SK-N-SH (cell line): ENCODE measurements at regions not wholly inside any gene's neighbourhood (a gene's known extent, or its start where the extent isn't known, plus 50 kb on each side); places are given as distances from the start of the nearest gene placed in this dataset.

ENCODE experiments used
- CTCF ChIA-PET: fragments of 300-600, 350-600 bp; formaldehyde crosslinking; extraction: SDS; loops from one replicate; lab custom pipeline; 2021; lab: Yijun Ruan, JAX
- POLR2A ChIA-PET: fragments of 350-600 bp; sonication (Branson Sonifier 250); formaldehyde crosslinking; extraction: SDS; loops from one replicate; lab custom pipeline; 2020; ENCODE audit warnings: antibody characterized with exemption, inconsistent platforms; lab: Yijun Ruan, JAX
- DNase-seq: peaks from one replicate; pipeline ENCODE4 v3.0.0; 2012
- H2AFZ ChIP-seq: fragments of 200-600 bp; sonication (generic); 2 replicates; pipeline ENCODE4 v1.8.1; 2016; ENCODE audit warnings: antibody characterized with exemption, mild to moderate bottlenecking, low read depth
- H3F3A ChIP-seq: fragments of 200-600 bp; sonication (generic); replicated peaks from 2 replicates; pipeline ENCODE3; 2016; ENCODE audit warnings: antibody characterized with exemption, mild to moderate bottlenecking; ENCODE audit not compliant: insufficient read depth
- H3K27ac ChIP-seq, 2 experiments: fragments of 200-500 bp in 1 of 2; fragments of 200-600 bp in 1 of 2; sonication (Bioruptor generic) in 1 of 2; sonication (generic), shearing (Covaris generic) in 1 of 2; 2 replicates each; pipeline versions ENCODE4 v1.5.1 to v1.6.1; 2014 to 2016; ENCODE audit warnings: low read depth in 2 of 2, inconsistent platforms in 1 of 2, low read length in 1 of 2, mild to moderate bottlenecking in 1 of 2, mixed read lengths in 1 of 2
- H3K27me3 ChIP-seq: fragments of 200-600 bp; sonication (generic), shearing (Covaris generic); 2 replicates; pipeline ENCODE4 v1.6.1; 2016; ENCODE audit warnings: mixed run types; ENCODE audit not compliant: insufficient read depth
- H3K36me3 ChIP-seq, 2 experiments: fragments of 200-500 bp in 1 of 2; fragments of 200-600 bp in 1 of 2; sonication (Bioruptor generic) in 1 of 2; sonication (generic) in 1 of 2; replicated peaks in 1 of 2; 2 replicates each; pipeline versions ENCODE3 to v1.5.1; 2014 to 2016; ENCODE audit warnings: low read length in 1 of 2, mild to moderate bottlenecking in 1 of 2; ENCODE audit not compliant: insufficient read depth in 2 of 2, control insufficient read depth in 1 of 2
- H3K4me1 ChIP-seq, 2 experiments: fragments of 200-500 bp in 1 of 2; fragments of 200-600 bp in 1 of 2; sonication (Bioruptor generic) in 1 of 2; sonication (generic), shearing (Covaris generic) in 1 of 2; 2 replicates each; pipeline versions ENCODE4 v1.5.1 to v1.6.1; 2014 to 2016; ENCODE audit warnings: low read depth in 1 of 2, low read length in 1 of 2, mixed run types in 1 of 2; ENCODE audit not compliant: insufficient read depth in 2 of 2, control insufficient read depth in 1 of 2
- H3K4me2 ChIP-seq: fragments of 200-600 bp; sonication (generic), shearing (Covaris generic); 2 replicates; pipeline ENCODE4 v1.6.1; 2017; ENCODE audit warnings: mixed run types
- H3K4me3 ChIP-seq, 2 experiments: fragments of 200-500 bp in 1 of 2; fragments of 200-600 bp in 1 of 2; sonication (Bioruptor generic) in 1 of 2; sonication (generic), shearing (Covaris generic) in 1 of 2; 2 replicates each; pipeline versions ENCODE4 v1.5.1 to v1.8.1; 2014 to 2016; ENCODE audit warnings: low read depth in 2 of 2, inconsistent platforms in 1 of 2, low read length in 1 of 2, mild to moderate bottlenecking in 1 of 2, mixed read lengths in 1 of 2, moderate library complexity in 1 of 2
- H3K79me2 ChIP-seq: fragments of 200-600 bp; sonication (generic); 2 replicates; pipeline ENCODE4 v1.8.1; 2017; ENCODE audit warnings: mild to moderate bottlenecking; ENCODE audit not compliant: insufficient read depth
- H3K9ac ChIP-seq: fragments of 200-600 bp; sonication (generic); 2 replicates; pipeline ENCODE4 v1.6.1; 2017; ENCODE audit warnings: mixed run types
- H3K9me2 ChIP-seq: fragments of 200-600 bp; sonication (generic); 2 replicates; pipeline ENCODE4 v1.6.1; 2017; ENCODE audit warnings: mixed run types
- H3K9me3 ChIP-seq: fragments of 200-600 bp; sonication (generic); 2 replicates; pipeline ENCODE4 v1.6.1; 2017; ENCODE audit warnings: mixed run types, mild to moderate bottlenecking, moderate library complexity
- H4K20me1 ChIP-seq: fragments of 200-600 bp; sonication (generic); 2 replicates; pipeline ENCODE4 v1.6.1; 2017; ENCODE audit warnings: mild to moderate bottlenecking, mixed run types; ENCODE audit not compliant: insufficient read depth
- CHD2 ChIP-seq: fragments of 150-350 bp; IDR thresholded peaks from 2 replicates; pipeline ENCODE4 v1.6.1; 2018; ENCODE audit warnings: low read length; ENCODE audit not compliant: partially characterized antibody
- ELF1 ChIP-seq: IDR thresholded peaks from 2 replicates; pipeline ENCODE4 v1.4.0; 2012
- FOSL2 ChIP-seq: IDR thresholded peaks from 2 replicates; pipeline ENCODE4 v1.4.0; 2012; ENCODE audit warnings: low read depth, mild to moderate bottlenecking, moderate library complexity, borderline replicate concordance
- FOXM1 ChIP-seq: IDR thresholded peaks from 2 replicates; pipeline ENCODE4 v1.4.0; 2012; ENCODE audit warnings: low read depth, mild to moderate bottlenecking
- JUND ChIP-seq: IDR thresholded peaks from 2 replicates; pipeline ENCODE4 v1.4.0; 2012
- MEF2A ChIP-seq: IDR thresholded peaks from 2 replicates; pipeline ENCODE4 v1.4.0; 2012; ENCODE audit warnings: low read depth, borderline replicate concordance
- MXI1 ChIP-seq: IDR thresholded peaks from 2 replicates; pipeline ENCODE4 v1.6.1; 2012; ENCODE audit warnings: mild to moderate bottlenecking, low read depth, low read length, improper control_type of control experiment
- RFX5 ChIP-seq: IDR thresholded peaks from 2 replicates; pipeline ENCODE4 v1.6.1; 2012; ENCODE audit warnings: mild to moderate bottlenecking, improper control_type of control experiment, low read length
- SIN3A ChIP-seq: IDR thresholded peaks from 2 replicates; pipeline ENCODE4 v1.6.1; 2012; ENCODE audit warnings: low read depth, mild to moderate bottlenecking, low read length, moderate library complexity, borderline replicate concordance
- TEAD4 ChIP-seq: IDR thresholded peaks from 2 replicates; pipeline ENCODE4 v1.4.0; 2012; ENCODE audit warnings: mild to moderate bottlenecking, borderline replicate concordance; ENCODE audit not compliant: insufficient read depth
- YY1 ChIP-seq: IDR thresholded peaks from 2 replicates; pipeline ENCODE4 v1.4.0; 2012; ENCODE audit warnings: low read depth, mild to moderate bottlenecking
- WGBS: methylation state at CpG from one replicate; pipeline ENCODE4 v1.1.6; 2017; ENCODE audit warnings: low lambda C conversion rate; 5-methylcytosine and 5-hydroxymethylcytosine counted together
- TF ChIP-seq, protein P1 (sequence below): IDR thresholded peaks from 2 replicates; pipeline ENCODE4 v1.4.0; 2012; ENCODE audit warnings: low read depth, borderline replicate concordance
- TF ChIP-seq, protein P2 (sequence below): IDR thresholded peaks from 2 replicates; pipeline ENCODE4 v1.4.0; 2012; ENCODE audit warnings: low read depth, borderline replicate concordance
- TF ChIP-seq, protein P3 (sequence below): IDR thresholded peaks from 2 replicates; pipeline ENCODE4; 2012
- TF ChIP-seq, protein P4 (sequence below): fragments of 150-350 bp; IDR thresholded peaks from 2 replicates; pipeline ENCODE4 v1.6.1; 2016; ENCODE audit warnings: mild to moderate bottlenecking, low read depth, low read length

DNA sequence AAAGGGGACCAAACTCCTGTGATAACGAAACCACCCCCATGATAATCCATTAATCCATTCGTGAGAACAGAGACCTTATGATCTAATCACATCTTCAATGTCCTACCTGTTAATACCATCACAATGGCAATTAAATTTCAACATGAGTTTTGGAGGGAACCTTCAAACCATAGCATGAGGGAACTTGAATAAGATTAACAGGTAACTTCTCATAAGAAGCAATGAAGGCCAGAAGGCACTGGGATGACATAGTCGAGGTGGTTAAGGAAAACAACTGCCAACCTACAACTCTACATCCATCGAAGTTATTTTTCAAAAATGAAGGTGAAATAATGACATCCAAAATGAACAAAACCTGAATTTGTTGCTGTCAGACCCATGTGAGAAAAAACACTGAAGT is 478.9 kb downstream of the EDEM1 start:
- Histone ChIP-seq H3K36me3 (no peaks in the 10 kb centered on the region), H3K9ac (no peak overlapping the region), H3K9me2 (no peaks in the 10 kb centered on the region), H3K79me2 (no peaks in the 10 kb centered on the region), H3K27ac (no peak overlapping the region), H3K4me3 (no peak overlapping the region), H3K9me3 (no peaks in the 10 kb centered on the region; the same call in 1 of the 2 replicates), H3K27me3 (no peaks in the 10 kb centered on the region), H3K4me1 (no peaks in the 10 kb centered on the region), H4K20me1 (no peaks in the 10 kb centered on the region), H3F3A (no peaks in the 10 kb centered on the region), H3K4me2 (no peak overlapping the region), H2AFZ (no peak overlapping the region)
- WGBS: 1% methylated on average over 4 of the region's 4 CpGs
- POLR2A ChIA-PET: no interaction called here
- CTCF ChIA-PET: no interaction called here
- DNase-seq: no peak
- TF ChIP-seq RFX5: no peak
- no peak for TF ChIP-seq MEF2A
- no peak for TF ChIP-seq YY1
- no peak for TF ChIP-seq CHD2
- TF ChIP-seq TEAD4: no peak
- TF ChIP-seq, protein P1, sequence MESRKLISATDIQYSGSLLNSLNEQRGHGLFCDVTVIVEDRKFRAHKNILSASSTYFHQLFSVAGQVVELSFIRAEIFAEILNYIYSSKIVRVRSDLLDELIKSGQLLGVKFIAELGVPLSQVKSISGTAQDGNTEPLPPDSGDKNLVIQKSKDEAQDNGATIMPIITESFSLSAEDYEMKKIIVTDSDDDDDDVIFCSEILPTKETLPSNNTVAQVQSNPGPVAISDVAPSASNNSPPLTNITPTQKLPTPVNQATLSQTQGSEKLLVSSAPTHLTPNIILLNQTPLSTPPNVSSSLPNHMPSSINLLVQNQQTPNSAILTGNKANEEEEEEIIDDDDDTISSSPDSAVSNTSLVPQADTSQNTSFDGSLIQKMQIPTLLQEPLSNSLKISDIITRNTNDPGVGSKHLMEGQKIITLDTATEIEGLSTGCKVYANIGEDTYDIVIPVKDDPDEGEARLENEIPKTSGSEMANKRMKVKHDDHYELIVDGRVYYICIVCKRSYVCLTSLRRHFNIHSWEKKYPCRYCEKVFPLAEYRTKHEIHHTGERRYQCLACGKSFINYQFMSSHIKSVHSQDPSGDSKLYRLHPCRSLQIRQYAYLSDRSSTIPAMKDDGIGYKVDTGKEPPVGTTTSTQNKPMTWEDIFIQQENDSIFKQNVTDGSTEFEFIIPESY: no peak
- TF ChIP-seq, protein P2, sequence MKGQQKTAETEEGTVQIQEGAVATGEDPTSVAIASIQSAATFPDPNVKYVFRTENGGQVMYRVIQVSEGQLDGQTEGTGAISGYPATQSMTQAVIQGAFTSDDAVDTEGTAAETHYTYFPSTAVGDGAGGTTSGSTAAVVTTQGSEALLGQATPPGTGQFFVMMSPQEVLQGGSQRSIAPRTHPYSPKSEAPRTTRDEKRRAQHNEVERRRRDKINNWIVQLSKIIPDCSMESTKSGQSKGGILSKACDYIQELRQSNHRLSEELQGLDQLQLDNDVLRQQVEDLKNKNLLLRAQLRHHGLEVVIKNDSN: no peak
- TF ChIP-seq JUND: no peak
- TF ChIP-seq, protein P3, sequence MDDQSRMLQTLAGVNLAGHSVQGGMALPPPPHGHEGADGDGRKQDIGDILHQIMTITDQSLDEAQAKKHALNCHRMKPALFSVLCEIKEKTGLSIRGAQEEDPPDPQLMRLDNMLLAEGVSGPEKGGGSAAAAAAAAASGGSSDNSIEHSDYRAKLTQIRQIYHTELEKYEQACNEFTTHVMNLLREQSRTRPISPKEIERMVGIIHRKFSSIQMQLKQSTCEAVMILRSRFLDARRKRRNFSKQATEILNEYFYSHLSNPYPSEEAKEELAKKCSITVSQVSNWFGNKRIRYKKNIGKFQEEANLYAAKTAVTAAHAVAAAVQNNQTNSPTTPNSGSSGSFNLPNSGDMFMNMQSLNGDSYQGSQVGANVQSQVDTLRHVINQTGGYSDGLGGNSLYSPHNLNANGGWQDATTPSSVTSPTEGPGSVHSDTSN: no peak
- TF ChIP-seq ELF1: no peak
- no peak for TF ChIP-seq SIN3A
- TF ChIP-seq MXI1: no peak
- TF ChIP-seq FOSL2: no peak
- no peak for TF ChIP-seq FOXM1
- TF ChIP-seq, protein P4, sequence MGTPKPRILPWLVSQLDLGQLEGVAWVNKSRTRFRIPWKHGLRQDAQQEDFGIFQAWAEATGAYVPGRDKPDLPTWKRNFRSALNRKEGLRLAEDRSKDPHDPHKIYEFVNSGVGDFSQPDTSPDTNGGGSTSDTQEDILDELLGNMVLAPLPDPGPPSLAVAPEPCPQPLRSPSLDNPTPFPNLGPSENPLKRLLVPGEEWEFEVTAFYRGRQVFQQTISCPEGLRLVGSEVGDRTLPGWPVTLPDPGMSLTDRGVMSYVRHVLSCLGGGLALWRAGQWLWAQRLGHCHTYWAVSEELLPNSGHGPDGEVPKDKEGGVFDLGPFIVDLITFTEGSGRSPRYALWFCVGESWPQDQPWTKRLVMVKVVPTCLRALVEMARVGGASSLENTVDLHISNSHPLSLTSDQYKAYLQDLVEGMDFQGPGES: no peak
